GM10266 (cell line): ENCODE measurements at regions not wholly inside any gene's neighbourhood (a gene's known extent, or its start where the extent isn't known, plus 50 kb on each side); places are given as distances from the start of the nearest gene placed in this dataset.

Experiments
- DNase-seq: peaks from one replicate; pipeline ENCODE4 v3.0.0; 2012; ENCODE audit errors: extremely low spot score
- TF ChIP-seq, protein P1 (sequence below): IDR thresholded peaks from 2 replicates; pipeline ENCODE4 v1.5.1; 2012; ENCODE audit warnings: mild to moderate bottlenecking, low read depth; ENCODE audit not compliant: control insufficient read depth, insufficient read depth; ENCODE audit errors: missing control alignments

DNA sequence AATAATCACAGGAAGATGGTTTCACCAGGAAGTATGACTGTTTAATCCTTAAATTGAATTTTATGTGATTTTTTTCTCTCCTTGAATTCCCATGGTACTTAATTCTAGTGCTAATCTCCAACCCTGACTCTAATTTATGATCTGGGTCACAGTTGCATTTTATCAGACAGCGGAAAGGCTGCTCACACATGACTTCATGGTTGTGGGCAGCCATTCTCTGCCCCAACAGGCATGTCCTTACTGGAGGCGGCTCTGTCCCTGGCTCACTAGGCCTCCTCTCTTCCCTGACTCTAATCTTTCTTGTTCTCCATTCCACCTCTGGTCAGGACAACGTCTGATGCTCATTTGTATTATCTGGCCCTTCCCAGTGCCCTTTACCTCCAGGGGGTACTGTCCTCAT is 184.4 kb downstream of the CHST1 start:
- no peak for DNase-seq
- TF ChIP-seq, protein P1, sequence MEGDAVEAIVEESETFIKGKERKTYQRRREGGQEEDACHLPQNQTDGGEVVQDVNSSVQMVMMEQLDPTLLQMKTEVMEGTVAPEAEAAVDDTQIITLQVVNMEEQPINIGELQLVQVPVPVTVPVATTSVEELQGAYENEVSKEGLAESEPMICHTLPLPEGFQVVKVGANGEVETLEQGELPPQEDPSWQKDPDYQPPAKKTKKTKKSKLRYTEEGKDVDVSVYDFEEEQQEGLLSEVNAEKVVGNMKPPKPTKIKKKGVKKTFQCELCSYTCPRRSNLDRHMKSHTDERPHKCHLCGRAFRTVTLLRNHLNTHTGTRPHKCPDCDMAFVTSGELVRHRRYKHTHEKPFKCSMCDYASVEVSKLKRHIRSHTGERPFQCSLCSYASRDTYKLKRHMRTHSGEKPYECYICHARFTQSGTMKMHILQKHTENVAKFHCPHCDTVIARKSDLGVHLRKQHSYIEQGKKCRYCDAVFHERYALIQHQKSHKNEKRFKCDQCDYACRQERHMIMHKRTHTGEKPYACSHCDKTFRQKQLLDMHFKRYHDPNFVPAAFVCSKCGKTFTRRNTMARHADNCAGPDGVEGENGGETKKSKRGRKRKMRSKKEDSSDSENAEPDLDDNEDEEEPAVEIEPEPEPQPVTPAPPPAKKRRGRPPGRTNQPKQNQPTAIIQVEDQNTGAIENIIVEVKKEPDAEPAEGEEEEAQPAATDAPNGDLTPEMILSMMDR: no peak

DNA sequence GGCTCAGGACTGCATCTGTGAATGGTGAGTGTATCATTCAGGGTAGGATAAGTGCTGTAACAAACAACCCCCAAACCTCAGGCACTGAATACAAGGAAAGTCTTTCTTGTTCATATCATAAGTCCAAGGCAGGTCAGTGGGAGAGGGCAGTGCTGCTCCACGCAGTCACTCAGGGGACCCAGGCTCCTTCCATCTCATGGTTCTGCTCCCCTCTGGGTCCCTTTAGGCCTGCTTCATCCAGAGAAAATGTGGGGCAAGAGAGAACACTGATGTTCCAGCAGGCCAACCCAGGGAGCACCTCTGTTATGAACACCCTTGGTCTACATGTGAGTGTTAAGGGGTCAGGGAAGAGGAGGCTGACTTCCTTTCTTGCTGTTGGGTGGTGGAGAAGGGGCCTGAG is 187.8 kb downstream of the CHST1 start:
- TF ChIP-seq, protein P1: no peak
- no peak for DNase-seq

DNA sequence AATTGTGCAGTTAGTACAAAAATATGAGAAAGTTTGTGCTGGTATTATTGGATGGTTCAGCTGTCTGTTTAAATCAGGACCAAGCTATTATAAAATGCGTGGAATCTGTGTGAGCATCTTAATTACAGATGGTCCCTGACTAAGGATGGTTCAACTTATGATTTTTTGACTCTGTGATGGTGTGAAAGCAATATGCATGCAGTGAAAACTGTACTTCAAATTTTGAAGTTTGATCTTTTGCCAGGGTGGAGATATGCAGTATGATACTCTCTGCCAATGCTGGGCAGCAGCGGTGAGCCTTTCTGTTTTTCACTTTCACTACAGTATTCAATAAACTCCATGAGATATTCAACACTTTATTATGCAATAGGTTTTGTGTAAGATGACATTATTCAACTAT is 189.3 kb downstream of the CHST1 start:
- no peak for DNase-seq
- TF ChIP-seq, protein P1: no peak

DNA sequence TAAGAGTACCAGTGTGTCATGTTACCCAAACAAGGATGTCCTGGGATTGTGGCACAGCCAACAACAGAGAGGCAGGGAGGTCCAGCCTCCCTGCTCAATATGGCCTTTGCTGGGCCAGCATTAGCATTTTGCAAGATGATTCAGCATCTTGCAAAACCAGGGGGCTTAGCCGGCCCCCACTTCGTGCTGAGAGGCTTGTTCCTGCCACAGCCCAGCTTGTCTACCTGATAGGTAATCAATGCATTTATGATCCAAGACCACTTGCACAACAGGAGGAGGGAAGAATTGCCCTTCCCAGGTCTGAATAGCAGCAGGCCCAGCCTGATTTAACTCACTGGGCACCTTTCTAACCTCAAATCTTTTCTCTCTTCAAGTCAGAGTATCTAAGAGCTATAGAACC is 189.0 kb upstream of the SYT13 start:
- TF ChIP-seq, protein P1: no peak
- DNase-seq: no peak

DNA sequence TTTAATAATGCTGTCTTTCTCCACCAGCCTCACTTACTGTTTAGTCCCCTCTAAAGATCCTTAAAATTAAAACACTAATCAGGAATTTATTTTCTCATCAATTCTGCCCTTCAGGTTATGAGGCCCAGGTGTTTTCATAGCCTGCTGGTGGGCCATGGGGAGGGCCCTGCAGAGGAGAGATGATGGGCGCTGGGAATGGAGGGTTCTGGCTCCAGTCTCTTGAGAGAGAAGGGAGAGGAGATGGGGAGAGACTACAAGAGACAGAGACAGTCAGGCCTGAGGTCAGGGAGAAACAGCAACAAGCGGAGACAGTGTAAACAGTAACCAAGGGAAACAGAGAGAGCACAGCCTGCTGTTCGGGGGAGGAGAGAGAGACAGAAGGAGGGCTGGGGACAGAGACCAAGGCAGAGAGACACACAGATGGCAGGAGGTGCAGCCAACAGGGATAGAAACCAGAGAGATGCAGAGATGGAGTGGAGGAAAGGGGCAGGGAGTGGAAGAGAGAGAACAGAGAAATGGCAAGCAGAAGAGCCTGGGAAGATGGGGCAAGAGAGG is 187.3 kb upstream of the SYT13 start:
- TF ChIP-seq, protein P1: no peak
- no peak for DNase-seq

DNA sequence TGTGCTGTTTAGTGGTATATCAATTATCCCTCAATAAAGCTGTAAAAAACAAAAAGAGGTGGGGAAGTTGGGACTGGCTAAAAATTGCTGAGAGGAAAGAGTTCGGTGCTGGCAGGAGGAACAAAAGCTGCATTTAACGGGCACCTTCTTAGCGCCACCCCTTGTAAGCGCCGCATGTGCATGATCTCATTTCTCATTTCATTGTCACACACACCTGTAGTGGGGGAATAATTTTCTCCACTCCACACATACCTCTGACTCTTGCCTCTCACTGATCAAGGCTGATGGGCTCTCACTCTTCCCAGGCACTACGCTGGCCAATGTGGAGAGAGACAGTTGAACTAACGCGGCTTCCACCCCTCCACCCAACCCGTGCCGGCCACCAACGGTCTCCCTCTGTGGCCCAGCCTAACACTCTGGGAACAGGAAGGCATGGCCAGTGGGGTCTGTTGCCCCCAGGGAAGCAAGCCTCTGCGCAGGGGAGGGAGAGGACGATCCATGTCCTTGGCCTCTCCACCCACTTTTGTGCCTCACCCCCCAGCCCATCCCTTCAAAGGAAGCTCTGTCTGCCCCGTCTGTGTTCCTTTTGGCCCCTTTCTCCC is 186.7 kb upstream of the SYT13 start:
- no peak for DNase-seq
- TF ChIP-seq, protein P1: no peak

DNA sequence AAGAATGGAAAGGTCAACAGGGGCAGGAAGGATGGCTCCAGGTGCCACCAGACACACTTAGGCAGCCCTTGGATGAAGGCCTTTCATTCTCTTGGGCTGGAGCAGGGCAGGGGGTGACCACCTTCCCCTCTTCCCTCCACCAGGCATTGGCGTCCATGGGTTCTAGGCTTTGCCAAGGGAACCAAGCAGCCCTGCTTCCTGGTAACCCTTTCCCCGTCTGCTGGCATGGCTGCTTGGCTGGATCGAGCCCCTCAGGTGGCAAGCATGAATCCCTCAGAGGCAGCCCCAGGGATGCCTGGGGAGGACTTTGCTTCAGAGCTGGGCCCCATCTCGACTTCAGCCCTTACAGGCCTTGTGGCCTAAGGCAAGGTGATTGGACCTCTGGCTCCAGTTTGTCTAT is 185.1 kb upstream of the SYT13 start:
- DNase-seq: no peak
- TF ChIP-seq, protein P1: no peak
